Esophagus squamous epithelium (tissue), 4 donors: ENCODE measurements at regions not wholly inside any gene's neighbourhood (a gene's known extent, or its start where the extent isn't known, plus 50 kb on each side); places are given as distances from the start of the nearest gene placed in this dataset.

Experiments
- CTCF ChIP-seq, 6 experiments: fragments of 450-650 bp in 4 of 6; fragments of 200-600 bp in 2 of 6; sonication (generic) in 2 of 6; IDR thresholded peaks; one replicate each; pipeline ENCODE4 v1.5.1; 2016 to 2019; ENCODE audit warnings: antibody characterized with exemption in 6 of 6, mild to moderate bottlenecking in 4 of 6, moderate library complexity in 4 of 6
- POLR2A ChIP-seq, 4 donors: fragments of 450-650 bp; IDR thresholded peaks; one replicate each; pipeline ENCODE4 v1.6.1; 2017; ENCODE audit warnings: antibody characterized with exemption in 4 of 4, mild to moderate bottlenecking in 4 of 4, moderate library complexity in 3 of 4

- TF ChIP-seq CTCF (IDR thresholded peaks at IDR 0.05) (no peak), POLR2A (IDR thresholded peaks at IDR 0.05) (no peak)
These were observed 174.3 kb upstream of the SFRP2 start for GRCh38 chr4:153963216-153963615.
